ENCODE measurements at regions not wholly inside any gene's neighbourhood (a gene's known extent, or its start where the extent isn't known, plus 50 kb on each side); places are given as distances from the start of the nearest gene placed in this dataset.

GRCh38 chr12:11568155-11568761 lies 81.2 kb upstream of the ETV6 start:
- Histone ChIP-seq H3K4me3 (no peak overlapping the region), H3K9me3 (no peaks in the 10 kb centered on the region), H3K27me3 (no peaks in the 10 kb centered on the region), H3K4me1 (no peaks in the 10 kb centered on the region), H3K27ac (replicated peaks in 1 of 4) (no peak overlapping the region), H3K36me3 (no peaks in the 10 kb centered on the region)
- TF ChIP-seq CTCF (IDR thresholded peaks at IDR 0.05), result no peak
- no peak for TF ChIP-seq POLR2AphosphoS5 (IDR thresholded peaks at IDR 0.05)
- TF ChIP-seq POLR2A (IDR thresholded peaks at IDR 0.05; ENCODE audit: low read depth), result no peak
- TF ChIP-seq EP300 (IDR thresholded peaks at IDR 0.05), result no peak
- WGBS, result 91% methylated on average over 3 of the region's 3 CpGs
- intact Hi-C loops (cut with DNase I), result no loop called here
- DNase-seq (ENCODE audit: extremely low spot score), result no peak

- Histone ChIP-seq H3K36me3 (no peaks in the 10 kb centered on the region), H3K27me3 (no peaks in the 10 kb centered on the region), H3K9me3 (no peaks in the 10 kb centered on the region), H3K4me3 (no peak overlapping the region), H3K4me1 (no peaks in the 10 kb centered on the region), H3K27ac (replicated peaks in 1 of 4) (no peak overlapping the region)
- WGBS, result 90% methylated on average over 7 of the region's 8 CpGs
- TF ChIP-seq POLR2AphosphoS5 (IDR thresholded peaks at IDR 0.05), result no peak
- TF ChIP-seq CTCF (IDR thresholded peaks at IDR 0.05), result no peak
- no peak for TF ChIP-seq EP300 (IDR thresholded peaks at IDR 0.05)
- TF ChIP-seq POLR2A (IDR thresholded peaks at IDR 0.05; ENCODE audit: low read depth), result no peak
- intact Hi-C loops (cut with DNase I), result no loop called here
- DNase-seq (ENCODE audit: extremely low spot score), result no peak
Observed at GRCh38 chr12:11568762-11569478, 80.6 kb upstream of the ETV6 start.

GRCh38 chr12:11569716-11570115 lies 79.8 kb upstream of the ETV6 start:
- no peaks in the 10 kb centered on the region for H3K4me1 ChIP-seq
- intact Hi-C loops (cut with DNase I), result no loop called here
- H3K36me3 ChIP-seq, result no peaks in the 10 kb centered on the region
- TF ChIP-seq POLR2AphosphoS5 (IDR thresholded peaks at IDR 0.05) (no peak), POLR2A (IDR thresholded peaks at IDR 0.05; ENCODE audit: low read depth) (no peak), EP300 (IDR thresholded peaks at IDR 0.05) (no peak), CTCF (IDR thresholded peaks at IDR 0.05) (no peak)
- H3K4me3 ChIP-seq, result no peak overlapping the region
- no peak for DNase-seq (ENCODE audit: extremely low spot score)
- no peaks in the 10 kb centered on the region for H3K9me3 ChIP-seq
- H3K27me3 ChIP-seq, result no peaks in the 10 kb centered on the region
- H3K27ac ChIP-seq (replicated peaks in 1 of 4), result no peak overlapping the region

GRCh38 chr12:11573880-11574279 lies 75.6 kb upstream of the ETV6 start:
- Histone ChIP-seq H3K4me3 (no peak overlapping the region), H3K36me3 (no peaks in the 10 kb centered on the region), H3K27ac (replicated peaks in 1 of 4) (no peak overlapping the region), H3K27me3 (no peaks in the 10 kb centered on the region), H3K4me1 (peaks cover 0 to 27% (median 15%) of the 10 kb centered on the region in 4 donors), H3K9me3 (no peaks in the 10 kb centered on the region)
- 96% methylated on average over 2 of the region's 2 CpGs for WGBS
- intact Hi-C loops (cut with DNase I), result no loop called here
- DNase-seq (ENCODE audit: extremely low spot score), result no peak
- TF ChIP-seq POLR2AphosphoS5 (IDR thresholded peaks at IDR 0.05), result no peak
- TF ChIP-seq CTCF (IDR thresholded peaks at IDR 0.05), result no peak
- no peak for TF ChIP-seq POLR2A (IDR thresholded peaks at IDR 0.05; ENCODE audit: low read depth)
- TF ChIP-seq EP300 (IDR thresholded peaks at IDR 0.05), result no peak
